ENCODE measurements at regions not wholly inside any gene's neighbourhood (a gene's known extent, or its start where the extent isn't known, plus 50 kb on each side); places are given as distances from the start of the nearest gene placed in this dataset.

GRCh38 chr13:74675182-74675581 lies 541.0 kb upstream of the KLF12 start:
- no peak overlapping the region for H3K4me3 ChIP-seq
- TF ChIP-seq CTCF (IDR thresholded peaks at IDR 0.05; ENCODE audit: borderline replicate concordance): no peak
- H3K27ac ChIP-seq (replicated peaks): no peak overlapping the region
- intact Hi-C loops (cut with micrococcal nuclease): no loop called here
- H3K9me3 ChIP-seq (replicated peaks): no peaks in the 10 kb centered on the region
- DNase-seq: no peak
- no peaks in the 10 kb centered on the region for H3K36me3 ChIP-seq
- no peaks in the 10 kb centered on the region for H3K4me1 ChIP-seq
- no peaks in the 10 kb centered on the region for H3K27me3 ChIP-seq (ENCODE audit: low read depth)

- no peaks in the 10 kb centered on the region for H3K36me3 ChIP-seq
- DNase-seq: no peak
- no peak overlapping the region for H3K27ac ChIP-seq (replicated peaks)
- H3K27me3 ChIP-seq (ENCODE audit: low read depth): no peaks in the 10 kb centered on the region
- TF ChIP-seq CTCF (IDR thresholded peaks at IDR 0.05; ENCODE audit: borderline replicate concordance): no peak
- intact Hi-C loops (cut with micrococcal nuclease): no loop called here
- H3K9me3 ChIP-seq (replicated peaks): no peaks in the 10 kb centered on the region
- H3K4me3 ChIP-seq: no peak overlapping the region
- H3K4me1 ChIP-seq: no peaks in the 10 kb centered on the region
Observed at GRCh38 chr13:74674720-74675119, 540.5 kb upstream of the KLF12 start.

- H3K9me3 ChIP-seq (replicated peaks): no peaks in the 10 kb centered on the region
- intact Hi-C loops (cut with micrococcal nuclease): no loop called here
Observed at GRCh38 chr13:74669149-74669548, 534.9 kb upstream of the KLF12 start.

GRCh38 chr13:74667656-74668203 lies 533.5 kb upstream of the KLF12 start:
- H3K9me3 ChIP-seq (replicated peaks): no peaks in the 10 kb centered on the region
- intact Hi-C loops (cut with micrococcal nuclease): no loop called here
- no peak for TF ChIP-seq CTCF (IDR thresholded peaks at IDR 0.05; ENCODE audit: borderline replicate concordance)
- no peak for DNase-seq
- H3K27ac ChIP-seq (replicated peaks): no peak overlapping the region
- no peaks in the 10 kb centered on the region for H3K27me3 ChIP-seq (ENCODE audit: low read depth)
- H3K4me3 ChIP-seq: no peak overlapping the region
- H3K4me1 ChIP-seq: no peaks in the 10 kb centered on the region
- no peaks in the 10 kb centered on the region for H3K36me3 ChIP-seq

More at GRCh38 chr13:74669149-74669548, 534.9 kb upstream of the KLF12 start:
- DNase-seq: no peak
- TF ChIP-seq CTCF (IDR thresholded peaks at IDR 0.05; ENCODE audit: borderline replicate concordance): no peak
- no peaks in the 10 kb centered on the region for H3K36me3 ChIP-seq
- H3K4me3 ChIP-seq: no peak overlapping the region
- no peaks in the 10 kb centered on the region for H3K27me3 ChIP-seq (ENCODE audit: low read depth)
- H3K4me1 ChIP-seq: no peaks in the 10 kb centered on the region
- H3K27ac ChIP-seq (replicated peaks): no peak overlapping the region

GRCh38 chr13:74662905-74663304 lies 528.7 kb upstream of the KLF12 start:
- DNase-seq: peak; percentile 26
- no peaks in the 10 kb centered on the region for H3K4me1 ChIP-seq
- H3K27me3 ChIP-seq (ENCODE audit: low read depth): no peaks in the 10 kb centered on the region
- intact Hi-C loops (cut with micrococcal nuclease): no loop called here
- no peaks in the 10 kb centered on the region for H3K36me3 ChIP-seq
- H3K9me3 ChIP-seq (replicated peaks): peaks cover 11% of the 10 kb centered on the region
- H3K27ac ChIP-seq (replicated peaks): no peak overlapping the region
- no peak overlapping the region for H3K4me3 ChIP-seq
- no peak for TF ChIP-seq CTCF (IDR thresholded peaks at IDR 0.05; ENCODE audit: borderline replicate concordance)
